CD14-positive monocyte (primary cell): ENCODE measurements at regions not wholly inside any gene's neighbourhood (a gene's known extent, or its start where the extent isn't known, plus 50 kb on each side); places are given as distances from the start of the nearest gene placed in this dataset.
"Not testable (repeated sequence)": the region's sequence is repeated elsewhere in the genome, so short reads cannot be mapped to it uniquely, and the experiment has no call there.

Source experiments
- DNase-seq, 3 donors: peaks; one replicate each; pipeline ENCODE4 v3.0.0-alpha.2; 2011 to 2022
- H2AFZ ChIP-seq: 2 replicates; pipeline ENCODE4 v1.6.0; 2012; ENCODE audit warnings: mild to moderate bottlenecking, low read depth, low read length, inconsistent platforms; ENCODE audit not compliant: insufficient read depth, poor library complexity, severe bottlenecking
- H3K27ac ChIP-seq, 2 donors: 1 replicate in 1 of 2; 2 replicates in 1 of 2; pipeline ENCODE4 v1.5.1; 2012 to 2013; ENCODE audit warnings: low read length in 2 of 2, control low read depth in 1 of 2, inconsistent platforms in 1 of 2, low read depth in 1 of 2, mild to moderate bottlenecking in 1 of 2
- H3K27me3 ChIP-seq, 2 donors: one replicate each; pipeline versions ENCODE4 v1.6.0 to v1.6.1; 2011 to 2013; ENCODE audit warnings: low read length in 2 of 2; ENCODE audit not compliant: control insufficient read depth in 2 of 2, insufficient read depth in 2 of 2
- H3K36me3 ChIP-seq, 2 donors: replicated peaks in 1 of 2; 1 replicate in 1 of 2; 2 replicates in 1 of 2; pipeline versions ENCODE4 v1.5.1 to v1.6.1; 2012 to 2013; ENCODE audit warnings: low read length in 2 of 2, control low read depth in 1 of 2, inconsistent platforms in 1 of 2, mild to moderate bottlenecking in 1 of 2; ENCODE audit not compliant: insufficient read depth in 2 of 2, control insufficient read depth in 1 of 2
- H3K4me1 ChIP-seq, 2 donors: 1 replicate in 1 of 2; 2 replicates in 1 of 2; pipeline versions ENCODE4 v1.5.1 to v1.6.1; 2012 to 2013; ENCODE audit warnings: low read length in 2 of 2, control low read depth in 1 of 2, inconsistent platforms in 1 of 2, mild to moderate bottlenecking in 1 of 2, moderate library complexity in 1 of 2; ENCODE audit not compliant: insufficient read depth in 2 of 2, control insufficient read depth in 1 of 2
- H3K4me2 ChIP-seq: replicated peaks from 2 replicates; pipeline ENCODE3; 2012; ENCODE audit warnings: low read length, moderate library complexity, mild to moderate bottlenecking; ENCODE audit not compliant: poor library complexity, severe bottlenecking; ENCODE audit errors: extremely low read depth
- H3K4me3 ChIP-seq, 3 experiments: fragments of 200-600 bp in 1 of 3; sonication (generic) in 1 of 3; replicated peaks in 1 of 3; 1 replicate in 2 of 3; 2 replicates in 1 of 3; pipeline ENCODE4 v1.5.1; 2011 to 2013; ENCODE audit warnings: low read length in 3 of 3, mild to moderate bottlenecking in 3 of 3, control low read depth in 2 of 3, low read depth in 2 of 3, inconsistent platforms in 1 of 3, moderate library complexity in 1 of 3
- H3K79me2 ChIP-seq: 2 replicates; pipeline ENCODE4 v1.6.0; 2012; ENCODE audit warnings: mild to moderate bottlenecking, control low read depth, inconsistent platforms, low read length, moderate library complexity; ENCODE audit not compliant: insufficient read depth
- H3K9ac ChIP-seq: 2 replicates; pipeline ENCODE4 v1.6.0; 2017; ENCODE audit warnings: low read length, mild to moderate bottlenecking; ENCODE audit not compliant: insufficient read depth, poor library complexity, severe bottlenecking
- H3K9me3 ChIP-seq, 2 donors: replicated peaks in 1 of 2; 1 replicate in 1 of 2; 2 replicates in 1 of 2; pipeline versions ENCODE4 v1.5.1 to v1.6.1; 2012 to 2013; ENCODE audit warnings: low read length in 2 of 2, control low read depth in 1 of 2; ENCODE audit not compliant: control insufficient read depth in 1 of 2, insufficient read depth in 1 of 2
- H4K20me1 ChIP-seq: 2 replicates; pipeline ENCODE4 v1.6.0; 2012; ENCODE audit warnings: mild to moderate bottlenecking, low read length, control low read depth, moderate library complexity; ENCODE audit not compliant: insufficient read depth
- H3K27ac Mint-ChIP-seq, 7 donors: one replicate each; pipeline ENCODE4 v1.8.0; 2020; ENCODE audit warnings: mild to moderate bottlenecking in 7 of 7, mixed read lengths in 7 of 7, moderate library complexity in 6 of 7, inconsistent platforms in 2 of 7
- H3K27me3 Mint-ChIP-seq, 3 donors: one replicate each; pipeline ENCODE4 v1.8.0; 2021 to 2022; ENCODE audit warnings: low read depth in 3 of 3, mild to moderate bottlenecking in 3 of 3, mixed read lengths in 3 of 3, moderate library complexity in 3 of 3, inconsistent platforms in 1 of 3
- H3K36me3 Mint-ChIP-seq, 2 donors: one replicate each; pipeline ENCODE4 v1.8.0; 2020; ENCODE audit warnings: mixed read lengths in 2 of 2, inconsistent platforms in 1 of 2, mild to moderate bottlenecking in 1 of 2
- H3K4me1 Mint-ChIP-seq: one replicate; pipeline ENCODE4 v1.8.0; 2020; ENCODE audit warnings: mild to moderate bottlenecking, mixed read lengths
- H3K4me3 Mint-ChIP-seq, 2 donors: one replicate each; pipeline ENCODE4 v1.8.0; 2020; ENCODE audit warnings: mild to moderate bottlenecking in 2 of 2, mixed read lengths in 2 of 2, moderate library complexity in 1 of 2
- H3K9me3 Mint-ChIP-seq, 7 donors: one replicate each; pipeline ENCODE4 v1.8.0; 2020 to 2022; ENCODE audit warnings: mixed read lengths in 7 of 7, mild to moderate bottlenecking in 6 of 7, moderate library complexity in 6 of 7, inconsistent platforms in 2 of 7
- WGBS: methylation state at CpG from one replicate; pipeline ENCODE4 v1.1.5; 2013; ENCODE audit warnings: missing lambda C conversion rate; ENCODE audit not compliant: insufficient coverage; 5-methylcytosine and 5-hydroxymethylcytosine counted together
- intact Hi-C, 2 donors: fragments of 100-400 bp; cut with micrococcal nuclease; formaldehyde crosslinking; loops; one replicate each; pipeline versions ENCODE4 v1.15.0 to v1.15.1; 2023
- TF ChIP-seq, protein P1 (sequence below): fragments of 200-600 bp; IDR thresholded peaks from one replicate; pipeline ENCODE4 v1.8.0; 2022; ENCODE audit warnings: antibody characterized with exemption, mild to moderate bottlenecking

DNA sequence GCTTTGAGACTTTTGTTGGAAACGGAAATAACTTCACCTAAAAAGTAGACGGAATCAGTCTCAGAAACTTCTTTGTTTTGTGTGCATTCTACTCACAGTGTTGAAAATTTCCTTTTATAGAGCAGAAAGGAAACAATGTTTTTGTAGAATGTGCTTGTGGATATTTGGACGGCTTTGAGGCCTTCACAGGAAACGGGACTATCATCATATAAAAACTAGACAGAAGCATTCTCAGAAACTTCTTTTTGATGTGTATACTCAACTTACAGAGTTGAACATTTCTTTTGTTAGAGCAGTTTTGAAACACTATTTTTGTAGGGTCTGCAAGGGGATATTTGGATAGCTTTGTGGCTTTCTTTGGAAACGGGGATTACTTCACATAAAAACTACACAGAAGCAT lies 627.5 kb upstream of the ZNF337 start:
- H3K4me1 Mint-ChIP-seq: no peaks in the 10 kb centered on the region
- H3K4me3 Mint-ChIP-seq: no peak overlapping the region
- no peak overlapping the region for H3K27ac ChIP-seq
- WGBS: no CpG with 5 or more reads among the region's 5 CpGs
- no peaks in the 10 kb centered on the region for H3K27me3 ChIP-seq
- peaks cover 0 to 15% (median 8%) of the 10 kb centered on the region in 7 donors for H3K9me3 Mint-ChIP-seq
- DNase-seq: no peak
- peaks cover 0 to 36% of the 10 kb centered on the region in 2 donors for H3K9me3 ChIP-seq
- no peak overlapping the region for H3K27ac Mint-ChIP-seq
- no peak overlapping the region for H3K4me3 ChIP-seq
- H3K79me2 ChIP-seq: no peaks in the 10 kb centered on the region
- no peak overlapping the region for H2AFZ ChIP-seq
- intact Hi-C loops: no loop called here
- no peaks in the 10 kb centered on the region for H3K27me3 Mint-ChIP-seq
- no peaks in the 10 kb centered on the region for H3K36me3 ChIP-seq
- H3K4me1 ChIP-seq: no peaks in the 10 kb centered on the region
- no peak overlapping the region for H3K9ac ChIP-seq
- H4K20me1 ChIP-seq: no peaks in the 10 kb centered on the region
- H3K36me3 Mint-ChIP-seq: no peaks in the 10 kb centered on the region
- H3K4me2 ChIP-seq: no peak overlapping the region
- TF ChIP-seq, protein P1, sequence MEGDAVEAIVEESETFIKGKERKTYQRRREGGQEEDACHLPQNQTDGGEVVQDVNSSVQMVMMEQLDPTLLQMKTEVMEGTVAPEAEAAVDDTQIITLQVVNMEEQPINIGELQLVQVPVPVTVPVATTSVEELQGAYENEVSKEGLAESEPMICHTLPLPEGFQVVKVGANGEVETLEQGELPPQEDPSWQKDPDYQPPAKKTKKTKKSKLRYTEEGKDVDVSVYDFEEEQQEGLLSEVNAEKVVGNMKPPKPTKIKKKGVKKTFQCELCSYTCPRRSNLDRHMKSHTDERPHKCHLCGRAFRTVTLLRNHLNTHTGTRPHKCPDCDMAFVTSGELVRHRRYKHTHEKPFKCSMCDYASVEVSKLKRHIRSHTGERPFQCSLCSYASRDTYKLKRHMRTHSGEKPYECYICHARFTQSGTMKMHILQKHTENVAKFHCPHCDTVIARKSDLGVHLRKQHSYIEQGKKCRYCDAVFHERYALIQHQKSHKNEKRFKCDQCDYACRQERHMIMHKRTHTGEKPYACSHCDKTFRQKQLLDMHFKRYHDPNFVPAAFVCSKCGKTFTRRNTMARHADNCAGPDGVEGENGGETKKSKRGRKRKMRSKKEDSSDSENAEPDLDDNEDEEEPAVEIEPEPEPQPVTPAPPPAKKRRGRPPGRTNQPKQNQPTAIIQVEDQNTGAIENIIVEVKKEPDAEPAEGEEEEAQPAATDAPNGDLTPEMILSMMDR: no peak

DNA sequence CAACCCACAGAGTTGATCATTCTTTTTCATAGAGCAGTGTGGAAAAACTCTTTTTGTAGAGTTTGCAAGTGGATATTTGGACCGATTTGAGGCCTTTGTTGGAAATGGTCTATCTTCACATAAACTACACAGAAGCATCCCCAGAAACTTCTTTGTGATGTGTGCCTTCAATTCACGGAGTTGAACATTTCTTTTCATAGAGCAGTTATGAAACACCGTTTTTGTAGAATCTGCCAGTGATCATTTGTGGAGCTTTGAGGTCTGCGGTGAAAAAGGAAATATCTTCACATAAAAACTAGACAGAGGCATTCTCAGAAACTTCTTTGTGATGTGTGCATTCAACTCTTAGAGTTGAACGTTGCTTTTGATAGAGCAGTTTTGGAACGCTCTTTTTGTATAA lies 618.4 kb upstream of the ZNF337 start:
- Histone ChIP-seq H3K4me2 (no peak overlapping the region), H3K27ac (no peak overlapping the region), H3K36me3 (no peaks in the 10 kb centered on the region), H2AFZ (no peak overlapping the region), H4K20me1 (no peaks in the 10 kb centered on the region), H3K9ac (no peak overlapping the region), H3K79me2 (no peaks in the 10 kb centered on the region), H3K4me1 (no peaks in the 10 kb centered on the region), H3K9me3 (no peaks in the 10 kb centered on the region), H3K27me3 (no peaks in the 10 kb centered on the region), H3K4me3 (no peak overlapping the region)
- no peaks in the 10 kb centered on the region for H3K4me1 Mint-ChIP-seq
- H3K4me3 Mint-ChIP-seq: no peak overlapping the region
- TF ChIP-seq, protein P1: no peak
- H3K36me3 Mint-ChIP-seq: no peaks in the 10 kb centered on the region
- H3K27ac Mint-ChIP-seq: no peak overlapping the region
- no peaks in the 10 kb centered on the region for H3K27me3 Mint-ChIP-seq
- WGBS: no CpG with 5 or more reads among the region's 6 CpGs
- no peak for DNase-seq
- intact Hi-C loops: no loop called here
- H3K9me3 Mint-ChIP-seq: peaks cover 0 to 15% (median 6%) of the 10 kb centered on the region in 7 donors

GRCh38 chr20:26309720-26310119 lies 613.1 kb upstream of the ZNF337 start:
- H3K27me3 Mint-ChIP-seq, H3K4me1 ChIP-seq, H3K9ac ChIP-seq, H3K27ac ChIP-seq, H3K4me2 ChIP-seq, H3K4me1 Mint-ChIP-seq, intact Hi-C loops, H3K27me3 ChIP-seq, DNase-seq, H3K4me3 ChIP-seq, H3K36me3 ChIP-seq, H4K20me1 ChIP-seq, H3K4me3 Mint-ChIP-seq, H3K27ac Mint-ChIP-seq, H3K79me2 ChIP-seq, H2AFZ ChIP-seq, H3K36me3 Mint-ChIP-seq: not testable (repeated sequence)
- 100% methylated on average over 1 of the region's 3 CpGs for WGBS
- peaks cover 0 to 16% (median 5%) of the 10 kb centered on the region in 7 donors for H3K9me3 Mint-ChIP-seq
- H3K9me3 ChIP-seq: peaks cover 0 to 16% of the 10 kb centered on the region in 2 donors
